IMR-90 (cell line): ENCODE measurements at regions not wholly inside any gene's neighbourhood (a gene's known extent, or its start where the extent isn't known, plus 50 kb on each side); places are given as distances from the start of the nearest gene placed in this dataset.

Experiments used
- ATAC-seq: fragments of 200-7000 bp; cut with Tn5 transposase; 2 replicates; pipeline ENCODE4 v1.9.1; 2020; ENCODE audit warnings: low read depth, mild to moderate bottlenecking, moderate library complexity
- BruUV-seq: library from RNA; stranded (reverse); fragments of 400-500 nt; replicated peaks from 2 replicates; lab custom pipeline; 2021; lab: Mats Ljungman, UMichigan
- CTCF ChIA-PET: fragments of 300-600 bp; formaldehyde crosslinking; extraction: SDS; loops from one replicate; lab custom pipeline; 2021; ENCODE audit warnings: antibody characterized with exemption; lab: Yijun Ruan, JAX
- POLR2A ChIA-PET: fragments of 300-600 bp; sonication (Branson Sonifier 250); formaldehyde crosslinking; loops from one replicate; lab custom pipeline; 2022; ENCODE audit warnings: antibody characterized with exemption; ENCODE audit not compliant: unreplicated experiment; lab: Charles Lee
- DNase-seq: peaks from one replicate; pipeline ENCODE4 v3.0.0; 2013
- H2AFZ ChIP-seq: replicated peaks from 2 replicates; pipeline ENCODE3; 2013; ENCODE audit warnings: low read length, mild to moderate bottlenecking; ENCODE audit not compliant: poor library complexity
- H2AK5ac ChIP-seq: 2 replicates; pipeline ENCODE4 v1.6.1; 2013; ENCODE audit warnings: low read depth, low read length, inconsistent platforms
- H2AK9ac ChIP-seq: replicated peaks from 2 replicates; pipeline ENCODE3; 2013; ENCODE audit warnings: mild to moderate bottlenecking, low read depth, low read length, moderate library complexity; ENCODE audit not compliant: poor library complexity
- H2BK120ac ChIP-seq: 2 replicates; pipeline ENCODE4 v1.6.1; 2013; ENCODE audit warnings: low read depth, low read length, inconsistent platforms
- H2BK15ac ChIP-seq: 3 replicates; pipeline ENCODE4 v1.6.1; 2013; ENCODE audit warnings: low read depth, low read length, inconsistent platforms
- H2BK20ac ChIP-seq: 2 replicates; pipeline ENCODE4 v1.6.1; 2013; ENCODE audit warnings: low read depth, mild to moderate bottlenecking, inconsistent platforms, low read length, moderate library complexity
- H2BK5ac ChIP-seq: 2 replicates; pipeline ENCODE4 v1.6.1; 2013; ENCODE audit warnings: mild to moderate bottlenecking, low read depth, low read length, inconsistent platforms; ENCODE audit not compliant: poor library complexity, severe bottlenecking
- H3K14ac ChIP-seq: replicated peaks from 2 replicates; pipeline ENCODE4 v1.6.1; 2013; ENCODE audit warnings: low read depth, low read length, inconsistent platforms
- H3K18ac ChIP-seq: 2 replicates; pipeline ENCODE4 v1.6.1; 2013; ENCODE audit warnings: low read depth, low read length, control low read depth
- H3K23ac ChIP-seq: 2 replicates; pipeline ENCODE4 v1.6.1; 2013; ENCODE audit warnings: low read depth, low read length, inconsistent platforms
- H3K27ac ChIP-seq: 2 replicates; pipeline ENCODE4 v1.5.1; 2013; ENCODE audit warnings: mild to moderate bottlenecking, control low read depth, low read length; ENCODE audit not compliant: insufficient read depth
- H3K27me3 ChIP-seq: 2 replicates; pipeline ENCODE4 v1.6.1; 2013; ENCODE audit warnings: low read length; ENCODE audit not compliant: control insufficient read depth, insufficient read depth
- H3K36me3 ChIP-seq: 2 replicates; pipeline ENCODE4 v1.6.1; 2013; ENCODE audit warnings: low read length, mixed read lengths; ENCODE audit not compliant: control insufficient read depth, insufficient read depth
- H3K4ac ChIP-seq: 2 replicates; pipeline ENCODE4 v1.6.1; 2013; ENCODE audit warnings: low read depth, low read length, inconsistent platforms
- H3K4me1 ChIP-seq: 2 replicates; pipeline ENCODE4 v1.6.1; 2013; ENCODE audit warnings: low read length, mixed read lengths; ENCODE audit not compliant: control insufficient read depth, insufficient read depth
- H3K4me2 ChIP-seq: 2 replicates; pipeline ENCODE4 v1.6.1; 2013; ENCODE audit warnings: low read depth, mild to moderate bottlenecking, control low read depth, low read length, moderate library complexity
- H3K4me3 ChIP-seq: 2 replicates; pipeline ENCODE4 v1.5.1; 2013; ENCODE audit warnings: low read depth, mild to moderate bottlenecking, control low read depth, low read length, moderate library complexity; ENCODE audit not compliant: insufficient read depth
- H3K56ac ChIP-seq: 2 replicates; pipeline ENCODE4 v1.6.1; 2013; ENCODE audit warnings: low read length, inconsistent platforms; ENCODE audit not compliant: insufficient read depth; ENCODE audit errors: extremely low read depth
- H3K79me1 ChIP-seq, 2 experiments: 2 replicates each; pipeline ENCODE4 v1.6.1; 2013; ENCODE audit warnings: low read length in 2 of 2, inconsistent platforms in 1 of 2, low read depth in 1 of 2
- H3K9ac ChIP-seq: 2 replicates; pipeline ENCODE4 v1.6.1; 2013; ENCODE audit warnings: low read depth, low read length, control low read depth
- H3K9me1 ChIP-seq: 2 replicates; pipeline ENCODE4 v1.6.1; 2013; ENCODE audit warnings: low read length, inconsistent platforms; ENCODE audit not compliant: insufficient read depth
- H3K9me3 ChIP-seq: 2 replicates; pipeline ENCODE4 v1.6.1; 2013; ENCODE audit warnings: low read length; ENCODE audit not compliant: control insufficient read depth, insufficient read depth
- H4K20me1 ChIP-seq: 2 replicates; pipeline ENCODE4 v1.6.1; 2013; ENCODE audit warnings: low read length, inconsistent platforms; ENCODE audit not compliant: insufficient read depth
- H4K5ac ChIP-seq: 2 replicates; pipeline ENCODE4 v1.6.1; 2013; ENCODE audit warnings: mild to moderate bottlenecking, low read depth, low read length, control low read depth
- H4K8ac ChIP-seq, 2 experiments: 2 replicates each; pipeline ENCODE4 v1.6.1; 2013; ENCODE audit warnings: low read depth in 2 of 2, low read length in 2 of 2, control low read depth in 1 of 2, inconsistent platforms in 1 of 2
- H4K91ac ChIP-seq: 2 replicates; pipeline ENCODE4 v1.6.1; 2013; ENCODE audit warnings: low read depth, low read length, inconsistent platforms; ENCODE audit not compliant: insufficient read depth
- BHLHE40 ChIP-seq: fragments of 150-350 bp; IDR thresholded peaks from 2 replicates; pipeline ENCODE4 v1.6.1; 2016; ENCODE audit warnings: mild to moderate bottlenecking, low read depth, low read length
- CEBPB ChIP-seq: IDR thresholded peaks from 2 replicates; pipeline ENCODE4 v1.6.1; 2012; ENCODE audit warnings: low read depth, low read length, improper control_type of control experiment
- FOS ChIP-seq: fragments of 150-350 bp; IDR thresholded peaks from 2 replicates; pipeline ENCODE4 v1.6.1; 2016; ENCODE audit warnings: low read depth, low read length
- NFE2L2 ChIP-seq: fragments of 150-350 bp; IDR thresholded peaks from 2 replicates; pipeline ENCODE4 v1.6.1; 2016; ENCODE audit warnings: low read depth, mild to moderate bottlenecking, low read length
- RAD21 ChIP-seq: IDR thresholded peaks from 2 replicates; pipeline ENCODE4 v1.6.1; 2012; ENCODE audit warnings: low read length, improper control_type of control experiment
- RCOR1 ChIP-seq: IDR thresholded peaks from 2 replicates; pipeline ENCODE4 v1.6.1; 2012; ENCODE audit warnings: mild to moderate bottlenecking, low read length, improper control_type of control experiment; ENCODE audit not compliant: insufficient replicate concordance
- RFX5 ChIP-seq: IDR thresholded peaks from 2 replicates; pipeline ENCODE4 v1.8.0; 2012; ENCODE audit warnings: low read depth, mild to moderate bottlenecking, low read length, moderate library complexity
- SMC3 ChIP-seq: fragments of 150-350 bp; IDR thresholded peaks from 2 replicates; pipeline ENCODE4 v1.6.1; 2016; ENCODE audit warnings: low read depth, mild to moderate bottlenecking, antibody characterized with exemption, low read length, moderate library complexity
- dilution Hi-C: fragments of 300-500 bp; cut with HindIII; formaldehyde crosslinking; loops from one replicate; pipeline ENCODE4 v1.14.3; 2018; ENCODE audit warnings: low sequenced_read_pairs; ENCODE audit not compliant: unreplicated experiment
- in situ Hi-C: fragments of 300-500 bp; cut with MboI; formaldehyde crosslinking; loops from 3 replicates; pipeline ENCODE4 v1.14.3; 2019; ENCODE audit warnings: low sequenced_read_pairs, inconsistent platforms, mixed read lengths
- intact Hi-C: fragments of 100-400 bp; cut with micrococcal nuclease; formaldehyde crosslinking; loops from 2 replicates; pipeline ENCODE4 v1.10.0; 2022

DNA sequence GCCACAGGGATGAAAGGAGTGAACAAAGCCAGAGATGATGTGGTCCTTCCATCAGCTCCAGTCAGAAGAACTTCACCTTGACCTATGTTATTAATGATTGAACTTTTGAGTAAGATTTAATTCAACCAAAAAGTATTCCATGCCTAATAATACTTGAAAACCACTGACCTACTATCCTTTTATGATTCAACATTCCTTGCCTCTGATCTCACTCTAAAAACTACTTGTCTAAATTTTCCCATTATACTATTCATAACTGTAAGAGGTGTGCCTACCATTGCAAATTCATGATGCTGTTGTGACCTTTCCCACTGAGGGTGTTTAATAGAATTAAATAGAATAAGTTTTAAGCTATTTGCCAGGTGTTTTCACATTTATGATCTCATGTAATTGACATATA is 164.7 kb upstream of the GUCY1A2 start:
- no peak overlapping the region for H2BK5ac ChIP-seq
- H3K4me3 ChIP-seq = no peak overlapping the region
- H3K4me2 ChIP-seq = no peak overlapping the region
- H4K5ac ChIP-seq = no peak overlapping the region
- no peak for TF ChIP-seq RFX5
- no peak for TF ChIP-seq BHLHE40
- no peak for TF ChIP-seq CEBPB
- TF ChIP-seq NFE2L2 = no peak
- TF ChIP-seq RAD21 = no peak
- no peak for TF ChIP-seq FOS
- TF ChIP-seq RCOR1 = no peak
- TF ChIP-seq SMC3 = no peak
- H3K9ac ChIP-seq = no peak overlapping the region
- no peaks in the 10 kb centered on the region for H3K27me3 ChIP-seq
- no peak overlapping the region for H3K56ac ChIP-seq
- no peak overlapping the region for H2AK5ac ChIP-seq
- DNase-seq (no peak), ATAC-seq (no peak)
- H4K20me1 ChIP-seq = no peaks in the 10 kb centered on the region
- H2BK20ac ChIP-seq = no peak overlapping the region
- H3K4me1 ChIP-seq = no peaks in the 10 kb centered on the region
- no TSS peak for BruUV-seq
- POLR2A ChIA-PET = interaction anchor here (0.7 kb wide), 1 partner anchor 20 kb away, joined by 3 read pairs; no protein-coding TSS in a partner anchor
- no peaks in the 10 kb centered on the region for H3K9me1 ChIP-seq
- no peaks in the 10 kb centered on the region for H3K36me3 ChIP-seq
- dilution Hi-C loops = no loop called here
- H4K91ac ChIP-seq = no peak overlapping the region
- H3K27ac ChIP-seq = no peak overlapping the region
- no peak overlapping the region for H2BK120ac ChIP-seq
- H3K9me3 ChIP-seq = peaks cover 2% of the 10 kb centered on the region; the same call in 1 of the 2 replicates
- H2AFZ ChIP-seq = no peak overlapping the region
- intact Hi-C loops = no loop called here
- H3K14ac ChIP-seq = no peak overlapping the region
- no peaks in the 10 kb centered on the region for H3K79me1 ChIP-seq
- CTCF ChIA-PET = no interaction called here
- no peak overlapping the region for H3K18ac ChIP-seq
- H2AK9ac ChIP-seq = no peak overlapping the region
- no peak overlapping the region for H3K4ac ChIP-seq
- H2BK15ac ChIP-seq = no peak overlapping the region
- H3K23ac ChIP-seq = no peak overlapping the region
- no peak overlapping the region for H4K8ac ChIP-seq
- in situ Hi-C loops = no loop called here
